GM19351 (cell line): ENCODE measurements at regions not wholly inside any gene's neighbourhood (a gene's known extent, or its start where the extent isn't known, plus 50 kb on each side); places are given as distances from the start of the nearest gene placed in this dataset.

Experiments used
- ATAC-seq: cut with Tn5 transposase; IDR thresholded peaks from one replicate; pipeline ENCODE4 v1.9.1; 2021; ENCODE audit warnings: mild to moderate bottlenecking, moderate library complexity; ENCODE audit not compliant: unreplicated experiment

GRCh38 chr3:101172516-101172915 is 147.9 kb downstream of the IMPG2 start:
- ATAC-seq: no peak

- ATAC-seq: no peak
These were observed 148.6 kb downstream of the IMPG2 start for GRCh38 chr3:101171681-101172191.

- ATAC-seq: peak; percentile 47
These were observed 149.4 kb downstream of the IMPG2 start for GRCh38 chr3:101170806-101171558.

- no peak for ATAC-seq
These were observed 150.2 kb downstream of the IMPG2 start for GRCh38 chr3:101170062-101170771.

- ATAC-seq: no peak
These were observed 150.9 kb downstream of the IMPG2 start for GRCh38 chr3:101169516-101169915.

- no peak for ATAC-seq
These were observed 153.0 kb downstream of the IMPG2 start for GRCh38 chr3:101167376-101167775.

GRCh38 chr3:101166150-101166549 is 154.2 kb downstream of the IMPG2 start:
- peak; percentile 65 for ATAC-seq

GRCh38 chr3:101163554-101163953 is 156.8 kb downstream of the IMPG2 start:
- ATAC-seq: no peak

- ATAC-seq: no peak
These were observed 160.9 kb downstream of the IMPG2 start for GRCh38 chr3:101159478-101159877.

GRCh38 chr3:101158374-101158773 is 162.0 kb downstream of the IMPG2 start:
- ATAC-seq: no peak

- no peak for ATAC-seq
These were observed 163.5 kb downstream of the IMPG2 start for GRCh38 chr3:101156787-101157345.

GRCh38 chr3:101155825-101156224 is 162.6 kb upstream of the ABI3BP start:
- no peak for ATAC-seq

- no peak for ATAC-seq
These were observed 161.2 kb upstream of the ABI3BP start for GRCh38 chr3:101154401-101154800.

- no peak for ATAC-seq
These were observed 158.2 kb upstream of the ABI3BP start for GRCh38 chr3:101151286-101151913.

GRCh38 chr3:101150504-101150903 is 157.3 kb upstream of the ABI3BP start:
- no peak for ATAC-seq

- no peak for ATAC-seq
These were observed 156.5 kb upstream of the ABI3BP start for GRCh38 chr3:101149707-101150106.

GRCh38 chr3:101149251-101149650 is 156.0 kb upstream of the ABI3BP start:
- ATAC-seq: no peak

GRCh38 chr3:101148001-101148400 is 154.8 kb upstream of the ABI3BP start:
- no peak for ATAC-seq

GRCh38 chr3:101146946-101147345 is 153.7 kb upstream of the ABI3BP start:
- no peak for ATAC-seq

GRCh38 chr3:101144105-101144504 is 150.9 kb upstream of the ABI3BP start:
- ATAC-seq: no peak

- ATAC-seq: no peak
These were observed 149.8 kb upstream of the ABI3BP start for GRCh38 chr3:101143012-101143411.
